Ecto neural progenitor cell (in vitro differentiated cells): ENCODE measurements at regions not wholly inside any gene's neighbourhood (a gene's known extent, or its start where the extent isn't known, plus 50 kb on each side); places are given as distances from the start of the nearest gene placed in this dataset.
"Not testable (repeated sequence)": the region's sequence is repeated elsewhere in the genome, so short reads cannot be mapped to it uniquely, and the experiment has no call there.

Experiments
- DNase-seq: peaks from one replicate; pipeline ENCODE4 v3.0.0-alpha.2; 2018; ENCODE audit warnings: low spot score

GRCh38 chr20:47842950-47843349, 57.7 kb upstream of the SULF2 start:
- not testable (repeated sequence) for DNase-seq

DNA sequence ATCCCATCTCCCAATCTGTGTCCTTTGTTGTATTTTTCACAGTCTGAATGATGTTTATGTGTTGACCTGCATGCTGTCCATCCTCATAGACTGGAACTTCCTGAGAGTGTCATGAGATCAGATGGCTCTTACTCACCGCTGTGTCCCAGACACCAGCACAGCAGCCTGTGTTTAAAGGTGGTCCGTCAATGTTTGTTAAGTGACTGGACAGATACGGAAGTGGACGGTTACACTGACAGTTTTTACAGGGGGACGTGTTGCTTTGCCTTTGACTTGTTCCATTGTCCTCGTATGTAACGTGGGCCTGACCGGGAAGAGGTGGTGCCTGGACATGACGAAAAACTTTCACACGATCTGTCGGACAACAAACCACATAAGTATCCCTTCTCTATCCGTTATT, 56.7 kb upstream of the SULF2 start:
- DNase-seq = not testable (repeated sequence)

DNA sequence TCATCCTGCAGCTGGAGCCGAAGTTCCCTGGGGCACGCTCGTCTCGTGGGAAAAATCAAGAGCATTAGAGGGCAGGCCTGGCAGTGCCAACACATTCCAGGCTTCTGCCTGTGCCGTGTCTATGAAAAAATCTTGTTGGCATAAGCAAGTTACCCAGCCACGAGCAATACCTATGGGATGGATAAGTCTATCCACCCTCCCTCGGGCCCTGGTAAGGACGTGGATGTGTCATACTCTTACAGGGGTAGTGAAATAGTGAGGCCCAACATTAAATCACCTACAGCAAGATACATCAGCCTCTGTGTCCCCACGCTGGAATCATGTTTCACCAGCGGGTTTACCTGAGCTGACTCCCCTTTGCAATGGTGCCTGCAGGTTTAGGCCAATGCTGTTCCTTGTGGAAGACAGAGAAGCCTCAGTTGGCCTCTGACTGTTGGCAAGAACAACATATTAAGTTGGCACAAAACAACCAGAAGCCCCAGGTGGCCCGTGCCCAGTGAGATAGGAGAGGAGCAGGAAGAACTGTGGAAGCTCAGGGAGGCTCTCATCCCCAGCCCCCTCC, 51.1 kb upstream of the SULF2 start:
- not testable (repeated sequence) for DNase-seq
